ENCODE measurements at regions not wholly inside any gene's neighbourhood (a gene's known extent, or its start where the extent isn't known, plus 50 kb on each side); places are given as distances from the start of the nearest gene placed in this dataset.

DNA sequence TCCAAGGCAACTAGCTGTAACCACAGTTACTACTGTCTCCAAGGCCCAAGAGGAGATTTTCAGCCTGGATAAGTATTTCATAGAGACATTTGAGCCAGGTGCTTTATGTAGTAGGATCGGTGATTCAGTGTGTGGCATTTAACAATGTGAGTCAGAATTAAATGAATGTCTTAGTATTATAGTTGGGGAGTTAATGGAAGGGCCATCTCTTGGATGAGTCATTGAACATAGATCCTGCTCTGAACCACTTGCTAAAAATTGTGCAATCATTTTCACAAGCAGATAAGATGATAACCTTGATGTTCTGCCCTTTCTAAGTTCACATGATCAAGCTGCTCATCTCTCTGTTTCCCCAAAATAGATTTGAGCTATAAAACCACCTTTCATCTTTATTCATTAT is 668.9 kb upstream of the CITED2 start:
- H3K36me3 ChIP-seq (ENCODE audit: control insufficient read depth in 2 of 2, extremely low read depth in 1 of 2, insufficient read depth in 1 of 2, low read length in 1 of 2), result no peaks in the 10 kb centered on the region
- no peak overlapping the region for H3K27ac ChIP-seq (ENCODE audit: low read length)
- Mint-ChIP-seq H3K27ac (no peak overlapping the region), H3K9me3 (no peaks in the 10 kb centered on the region), H3K4me3 (no peak overlapping the region), H3K27me3 (no peaks in the 10 kb centered on the region), H3K36me3 (no peaks in the 10 kb centered on the region), H3K4me1 (no peaks in the 10 kb centered on the region)
- no CpG with 5 or more reads among the region's 1 CpG for WGBS (ENCODE audit: insufficient coverage)
- no peak overlapping the region for H3K4me3 ChIP-seq (ENCODE audit: control insufficient read depth in 1 of 2, extremely low read depth in 1 of 2, low read length in 1 of 2)
- no peaks in the 10 kb centered on the region for H3K27me3 ChIP-seq (replicated peaks in 1 of 2; ENCODE audit: control insufficient read depth in 2 of 2, extremely low read depth in 1 of 2, insufficient read depth in 2 of 2, low read length in 1 of 2)
- POLR2A ChIA-PET, result interaction anchor here in 1 of 2 donors (0.6 kb wide), 1 partner anchor 11 kb away, joined by 3 read pairs; no protein-coding TSS in a partner anchor
- no peaks in the 10 kb centered on the region for H3K9me3 ChIP-seq
- CTCF ChIA-PET, result no interaction called here
- no peaks in the 10 kb centered on the region for H3K4me1 ChIP-seq (ENCODE audit: control insufficient read depth in 1 of 2, extremely low read depth in 1 of 2, insufficient read depth in 2 of 2, low read length in 2 of 2)
- ATAC-seq (replicated peaks in 1 of 4) (no peak), DNase-seq (no peak)

- Mint-ChIP-seq H3K36me3 (no peaks in the 10 kb centered on the region), H3K9me3 (peaks cover 0 to 1% (median under 1%) of the 10 kb centered on the region in 3 donors), H3K4me1 (no peaks in the 10 kb centered on the region), H3K4me3 (no peak overlapping the region), H3K27ac (no peak overlapping the region), H3K27me3 (peaks cover 0 to 4% of the 10 kb centered on the region in 2 donors)
- no peak for ATAC-seq (replicated peaks in 1 of 4)
- WGBS (ENCODE audit: insufficient coverage), result no CpG with 5 or more reads among the region's 1 CpG
- DNase-seq, result no peak
- Histone ChIP-seq H3K4me1 (ENCODE audit: control insufficient read depth in 1 of 2, extremely low read depth in 1 of 2, insufficient read depth in 2 of 2, low read length in 2 of 2) (no peaks in the 10 kb centered on the region), H3K27ac (ENCODE audit: low read length) (no peak overlapping the region), H3K36me3 (ENCODE audit: control insufficient read depth in 2 of 2, extremely low read depth in 1 of 2, insufficient read depth in 1 of 2, low read length in 1 of 2) (no peaks in the 10 kb centered on the region), H3K9me3 (no peaks in the 10 kb centered on the region), H3K27me3 (replicated peaks in 1 of 2; ENCODE audit: control insufficient read depth in 2 of 2, extremely low read depth in 1 of 2, insufficient read depth in 2 of 2, low read length in 1 of 2) (no peaks in the 10 kb centered on the region), H3K4me3 (ENCODE audit: control insufficient read depth in 1 of 2, extremely low read depth in 1 of 2, low read length in 1 of 2) (no peak overlapping the region)
- CTCF ChIA-PET, result no interaction called here
- POLR2A ChIA-PET, result no interaction called here
Observed at GRCh38 chr6:140041571-140042332, 667.3 kb upstream of the CITED2 start.

DNA sequence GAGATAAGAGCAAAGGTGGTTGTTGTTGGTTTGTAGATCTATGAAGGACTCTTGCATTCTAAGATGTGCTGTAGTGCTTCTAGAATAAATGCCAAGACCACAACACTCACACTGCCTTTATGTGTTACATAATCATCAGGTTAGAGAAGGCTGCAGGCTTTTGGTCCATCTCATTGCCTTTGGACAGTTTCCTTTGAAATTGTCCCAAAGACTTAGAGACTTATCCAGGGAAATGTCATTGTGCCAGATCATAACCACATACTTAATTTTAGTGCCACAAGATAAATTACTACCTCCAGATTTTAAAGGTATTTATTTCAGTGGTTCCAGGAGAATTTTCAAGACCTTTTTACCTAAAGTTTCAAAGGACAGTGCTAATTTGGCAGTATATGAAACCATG is 666.6 kb upstream of the CITED2 start:
- H3K4me1 Mint-ChIP-seq, result no peaks in the 10 kb centered on the region
- Histone ChIP-seq H3K4me3 (ENCODE audit: control insufficient read depth in 1 of 2, extremely low read depth in 1 of 2, low read length in 1 of 2) (no peak overlapping the region), H3K36me3 (ENCODE audit: control insufficient read depth in 2 of 2, extremely low read depth in 1 of 2, insufficient read depth in 1 of 2, low read length in 1 of 2) (no peaks in the 10 kb centered on the region), H3K4me1 (ENCODE audit: control insufficient read depth in 1 of 2, extremely low read depth in 1 of 2, insufficient read depth in 2 of 2, low read length in 2 of 2) (no peaks in the 10 kb centered on the region), H3K27me3 (replicated peaks in 1 of 2; ENCODE audit: control insufficient read depth in 2 of 2, extremely low read depth in 1 of 2, insufficient read depth in 2 of 2, low read length in 1 of 2) (no peaks in the 10 kb centered on the region), H3K9me3 (no peaks in the 10 kb centered on the region), H3K27ac (ENCODE audit: low read length) (no peak overlapping the region)
- ATAC-seq (replicated peaks in 1 of 4), result no peak
- no peak for DNase-seq
- H3K36me3 Mint-ChIP-seq, result no peaks in the 10 kb centered on the region
- ChIA-PET POLR2A (no interaction called here), CTCF (no interaction called here)
- H3K9me3 Mint-ChIP-seq, result peaks cover 0 to 4% (median 3%) of the 10 kb centered on the region in 3 donors
- H3K27me3 Mint-ChIP-seq, result peaks cover 0 to 5% of the 10 kb centered on the region in 2 donors
- no peak overlapping the region for H3K4me3 Mint-ChIP-seq
- H3K27ac Mint-ChIP-seq, result no peak overlapping the region

DNA sequence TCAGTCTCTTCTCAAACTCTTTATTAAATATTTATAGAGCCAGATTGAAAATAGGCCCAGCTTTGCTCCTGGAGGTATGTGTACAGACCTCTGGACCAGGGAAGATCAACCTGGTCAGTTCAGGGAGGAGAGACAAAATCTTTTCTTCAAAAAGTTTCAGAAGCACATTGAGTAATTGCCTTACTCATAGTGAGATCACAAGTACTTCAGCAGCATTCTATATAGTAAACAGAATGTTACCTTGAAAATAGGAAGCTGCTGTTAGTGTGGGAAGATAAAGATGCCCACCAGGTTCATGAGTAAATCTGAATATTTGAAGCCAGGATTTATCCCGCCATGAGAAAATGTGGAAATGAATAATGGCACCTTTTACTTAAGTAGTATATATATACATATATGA is 665.9 kb upstream of the CITED2 start:
- POLR2A ChIA-PET, result no interaction called here
- ATAC-seq (replicated peaks in 1 of 4), result no peak
- Histone ChIP-seq H3K27me3 (replicated peaks in 1 of 2; ENCODE audit: control insufficient read depth in 2 of 2, extremely low read depth in 1 of 2, insufficient read depth in 2 of 2, low read length in 1 of 2) (no peaks in the 10 kb centered on the region), H3K36me3 (ENCODE audit: control insufficient read depth in 2 of 2, extremely low read depth in 1 of 2, insufficient read depth in 1 of 2, low read length in 1 of 2) (no peaks in the 10 kb centered on the region), H3K4me1 (ENCODE audit: control insufficient read depth in 1 of 2, extremely low read depth in 1 of 2, insufficient read depth in 2 of 2, low read length in 2 of 2) (no peaks in the 10 kb centered on the region), H3K27ac (ENCODE audit: low read length) (no peak overlapping the region), H3K4me3 (ENCODE audit: control insufficient read depth in 1 of 2, extremely low read depth in 1 of 2, low read length in 1 of 2) (no peak overlapping the region), H3K9me3 (no peaks in the 10 kb centered on the region)
- DNase-seq, result no peak
- Mint-ChIP-seq H3K27me3 (peaks cover 0 to 5% of the 10 kb centered on the region in 2 donors), H3K9me3 (peaks cover 0 to 4% (median 3%) of the 10 kb centered on the region in 3 donors), H3K36me3 (no peaks in the 10 kb centered on the region), H3K4me3 (no peak overlapping the region), H3K27ac (peak overlapping the region in 1 of 2 donors; percentile 25), H3K4me1 (no peaks in the 10 kb centered on the region)
- CTCF ChIA-PET, result no interaction called here
- no CpG with 5 or more reads among the region's 1 CpG for WGBS (ENCODE audit: insufficient coverage)

DNA sequence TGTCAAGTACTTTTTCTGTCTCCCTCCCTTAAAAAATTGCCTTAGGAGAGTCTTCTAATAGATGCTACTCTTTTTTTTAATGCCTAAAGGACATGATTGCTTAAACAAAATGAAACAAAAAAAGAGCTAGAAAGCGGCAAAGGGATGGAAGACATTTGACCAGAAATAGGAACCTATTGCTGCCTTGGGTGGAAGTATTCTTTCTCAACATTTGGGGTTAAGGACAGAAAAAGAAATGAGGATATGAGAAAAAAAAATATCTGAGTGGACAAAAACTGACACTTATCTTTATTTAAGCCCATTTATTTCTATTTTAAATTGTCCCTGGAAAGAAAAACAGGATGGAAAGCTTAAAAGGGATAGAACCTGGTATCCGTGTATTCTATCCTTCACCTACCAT is 664.9 kb upstream of the CITED2 start:
- Histone ChIP-seq H3K9me3 (no peaks in the 10 kb centered on the region), H3K27me3 (replicated peaks in 1 of 2; ENCODE audit: control insufficient read depth in 2 of 2, extremely low read depth in 1 of 2, insufficient read depth in 2 of 2, low read length in 1 of 2) (no peaks in the 10 kb centered on the region), H3K27ac (ENCODE audit: low read length) (no peak overlapping the region), H3K4me3 (ENCODE audit: control insufficient read depth in 1 of 2, extremely low read depth in 1 of 2, low read length in 1 of 2) (no peak overlapping the region), H3K4me1 (ENCODE audit: control insufficient read depth in 1 of 2, extremely low read depth in 1 of 2, insufficient read depth in 2 of 2, low read length in 2 of 2) (no peaks in the 10 kb centered on the region), H3K36me3 (ENCODE audit: control insufficient read depth in 2 of 2, extremely low read depth in 1 of 2, insufficient read depth in 1 of 2, low read length in 1 of 2) (no peaks in the 10 kb centered on the region)
- DNase-seq (no peak), ATAC-seq (replicated peaks in 1 of 4) (no peak)
- Mint-ChIP-seq H3K36me3 (no peaks in the 10 kb centered on the region), H3K4me3 (no peak overlapping the region), H3K27ac (no peak overlapping the region), H3K4me1 (no peaks in the 10 kb centered on the region), H3K27me3 (peaks cover 0 to 5% of the 10 kb centered on the region in 2 donors), H3K9me3 (peaks cover 0 to 4% (median 3%) of the 10 kb centered on the region in 3 donors)
- no CpG with 5 or more reads among the region's 2 CpGs for WGBS (ENCODE audit: insufficient coverage)
- CTCF ChIA-PET, result no interaction called here
- POLR2A ChIA-PET, result no interaction called here

GRCh38 chr6:140036196-140036595 is 661.7 kb upstream of the CITED2 start:
- Mint-ChIP-seq H3K4me1 (no peaks in the 10 kb centered on the region), H3K36me3 (no peaks in the 10 kb centered on the region), H3K9me3 (peaks cover 0 to 4% (median 3%) of the 10 kb centered on the region in 3 donors), H3K27me3 (peaks cover 3 to 20% of the 10 kb centered on the region in 2 donors), H3K4me3 (no peak overlapping the region), H3K27ac (no peak overlapping the region)
- Histone ChIP-seq H3K27me3 (replicated peaks in 1 of 2; ENCODE audit: control insufficient read depth in 2 of 2, extremely low read depth in 1 of 2, insufficient read depth in 2 of 2, low read length in 1 of 2) (peaks cover 0 to 2% of the 10 kb centered on the region in 2 experiments), H3K9me3 (no peaks in the 10 kb centered on the region), H3K36me3 (ENCODE audit: control insufficient read depth in 2 of 2, extremely low read depth in 1 of 2, insufficient read depth in 1 of 2, low read length in 1 of 2) (no peaks in the 10 kb centered on the region), H3K27ac (ENCODE audit: low read length) (no peak overlapping the region), H3K4me1 (ENCODE audit: control insufficient read depth in 1 of 2, extremely low read depth in 1 of 2, insufficient read depth in 2 of 2, low read length in 2 of 2) (no peaks in the 10 kb centered on the region), H3K4me3 (ENCODE audit: control insufficient read depth in 1 of 2, extremely low read depth in 1 of 2, low read length in 1 of 2) (no peak overlapping the region)
- CTCF ChIA-PET, result interaction anchor here in 1 of 2 donors (0.6 kb wide), 1 partner anchor 1010 kb away, joined by 3 read pairs; no protein-coding TSS in a partner anchor
- POLR2A ChIA-PET, result interaction anchor here in 1 of 2 donors (0.7 kb wide), 1 partner anchor 138 kb away, joined by 4 read pairs; no protein-coding TSS in a partner anchor
- no CpG with 5 or more reads among the region's 3 CpGs for WGBS (ENCODE audit: insufficient coverage)
- no peak for ATAC-seq (replicated peaks in 1 of 4)
- no peak for DNase-seq

Data from T-cell (primary cell).